ENCODE measurements at regions not wholly inside any gene's neighbourhood (a gene's known extent, or its start where the extent isn't known, plus 50 kb on each side); places are given as distances from the start of the nearest gene placed in this dataset.

- ChIA-PET CTCF (no interaction called here), POLR2A (no interaction called here)
- no peak for DNase-seq (ENCODE audit: extremely low spot score)
- no peak for TF ChIP-seq CTCF (IDR thresholded peaks at IDR 0.05; ENCODE audit: control extremely low read depth, extremely low read depth, low read depth, missing control alignments)
Measured at GRCh38 chr5:73256862-73257261, 83.9 kb downstream of the TMEM174 start.

GRCh38 chr5:73256462-73256861, 83.5 kb downstream of the TMEM174 start:
- ChIA-PET CTCF (no interaction called here), POLR2A (no interaction called here)
- TF ChIP-seq CTCF (IDR thresholded peaks at IDR 0.05; ENCODE audit: control extremely low read depth, extremely low read depth, low read depth, missing control alignments): no peak
- DNase-seq (ENCODE audit: extremely low spot score): no peak

DNA sequence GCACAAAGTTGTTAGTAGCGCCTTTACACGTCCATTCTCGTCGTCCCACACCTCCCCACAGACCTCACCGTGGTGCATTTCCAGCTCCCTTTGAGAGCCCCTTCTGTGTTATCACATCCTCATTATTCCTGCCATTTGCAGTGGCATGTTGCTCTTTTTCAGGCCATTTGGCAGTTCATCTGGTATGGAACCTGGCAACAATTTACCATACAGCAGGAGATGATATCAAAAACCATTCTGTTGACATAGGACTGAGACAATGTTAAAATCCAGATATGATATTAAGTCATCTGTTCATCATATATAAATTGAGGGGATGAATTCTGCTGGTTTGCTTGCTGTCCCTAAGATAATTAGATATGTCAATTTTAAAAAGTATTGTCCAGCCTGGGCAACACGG, 83.0 kb downstream of the TMEM174 start:
- DNase-seq (ENCODE audit: extremely low spot score): no peak
- TF ChIP-seq CTCF (IDR thresholded peaks at IDR 0.05; ENCODE audit: control extremely low read depth, extremely low read depth, low read depth, missing control alignments): no peak
- ChIA-PET CTCF (no interaction called here), POLR2A (no interaction called here)

DNA sequence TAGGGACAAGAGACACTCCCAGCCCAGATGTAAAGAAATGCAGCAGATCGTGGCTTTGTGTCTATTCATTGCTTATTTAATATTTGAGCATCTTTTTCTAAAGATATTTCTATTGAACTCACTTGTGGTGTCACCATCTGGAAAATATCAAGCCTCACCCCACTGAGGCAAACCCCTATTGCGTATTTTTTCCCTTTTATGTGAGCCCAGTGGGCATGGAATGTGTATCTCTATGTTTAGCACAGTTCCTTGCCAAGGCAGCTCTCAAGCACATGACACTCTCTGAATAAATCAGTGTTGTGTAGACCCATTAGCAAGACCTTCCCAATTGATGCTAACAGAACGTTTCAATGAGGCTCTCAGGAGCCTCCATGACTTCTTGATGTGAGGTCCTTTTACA, 81.6 kb downstream of the TMEM174 start:
- TF ChIP-seq CTCF (IDR thresholded peaks at IDR 0.05; ENCODE audit: control extremely low read depth, extremely low read depth, low read depth, missing control alignments): no peak
- ChIA-PET CTCF (no interaction called here), POLR2A (no interaction called here)
- DNase-seq (ENCODE audit: extremely low spot score): no peak

DNA sequence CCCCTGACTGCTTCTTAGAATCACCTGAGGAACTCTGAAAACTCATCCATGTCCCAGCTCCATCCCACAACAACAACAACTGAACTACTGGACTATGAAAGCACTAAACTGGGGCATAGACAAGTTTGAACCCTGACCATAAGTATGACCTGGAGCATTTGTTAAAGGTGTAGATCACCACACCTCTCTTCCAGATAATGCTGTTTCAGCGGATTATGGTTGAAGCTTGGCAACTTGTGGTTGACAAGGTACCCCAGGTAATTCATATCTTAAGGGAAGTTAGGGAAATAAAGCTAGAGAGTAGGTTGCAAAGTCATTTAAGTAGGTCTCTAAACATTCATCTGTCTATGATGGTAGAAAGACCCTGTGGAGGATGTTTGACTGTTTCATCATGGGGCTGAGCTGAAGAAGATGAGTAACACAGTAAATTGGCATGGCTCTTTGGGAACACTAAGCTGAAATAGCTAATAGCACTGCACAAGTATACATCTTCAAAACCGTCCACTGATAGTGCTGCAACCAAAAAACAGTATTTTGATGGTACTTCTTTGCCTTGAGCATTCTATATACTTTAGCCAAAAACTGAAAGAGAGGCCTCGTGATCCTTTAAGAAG, 80.2 kb downstream of the TMEM174 start:
- TF ChIP-seq CTCF (IDR thresholded peaks at IDR 0.05; ENCODE audit: control extremely low read depth, extremely low read depth, low read depth, missing control alignments): no peak
- DNase-seq (ENCODE audit: extremely low spot score): no peak
- ChIA-PET CTCF (interaction anchor here (1.0 kb wide), 1 partner anchor 15 kb away, joined by 3 read pairs; no protein-coding TSS in a partner anchor), POLR2A (no interaction called here)

GRCh38 chr5:73250645-73251044, 77.7 kb downstream of the TMEM174 start:
- DNase-seq (ENCODE audit: extremely low spot score): no peak
- TF ChIP-seq CTCF (IDR thresholded peaks at IDR 0.05; ENCODE audit: control extremely low read depth, extremely low read depth, low read depth, missing control alignments): no peak
- POLR2A ChIA-PET: no interaction called here
- CTCF ChIA-PET: no interaction called here

DNA sequence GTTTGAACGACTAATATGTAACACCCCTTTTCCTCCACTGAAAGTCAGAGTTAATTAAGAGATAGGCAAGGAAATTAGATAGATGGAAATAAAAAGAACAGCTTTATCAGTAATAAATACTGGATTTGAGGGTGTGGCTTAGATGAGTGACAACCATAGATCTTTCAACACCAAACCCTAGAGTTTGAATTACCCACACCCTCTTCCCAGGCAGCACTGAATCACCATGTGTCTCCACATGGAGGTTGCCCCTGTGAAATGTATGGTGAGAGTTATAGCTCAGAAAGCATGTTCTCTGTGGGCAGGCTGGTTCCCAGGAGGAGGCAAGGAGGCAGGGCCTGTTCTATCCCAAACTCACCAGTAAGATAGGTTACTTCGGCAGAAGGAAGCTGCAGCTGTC, 69.7 kb downstream of the TMEM174 start:
- no peak for TF ChIP-seq CTCF (IDR thresholded peaks at IDR 0.05; ENCODE audit: control extremely low read depth, extremely low read depth, low read depth, missing control alignments)
- CTCF ChIA-PET: no interaction called here
- no peak for DNase-seq (ENCODE audit: extremely low spot score)
- POLR2A ChIA-PET: no interaction called here
